Ovary (tissue), 7 donors: ENCODE measurements at regions not wholly inside any gene's neighbourhood (a gene's known extent, or its start where the extent isn't known, plus 50 kb on each side); places are given as distances from the start of the nearest gene placed in this dataset.
"Not testable (repeated sequence)": the region's sequence is repeated elsewhere in the genome, so short reads cannot be mapped to it uniquely, and the experiment has no call there.

ENCODE experiments used
- DNase-seq, 5 donors: peaks; one replicate each; pipeline ENCODE4 v3.0.0-alpha.2; 2019 to 2020
- H3K27ac ChIP-seq, 2 donors: fragments of 200-600 bp; one replicate each; pipeline versions ENCODE4 v1.5.1 to v1.8.0; 2019 to 2022
- H3K27me3 ChIP-seq: fragments of 200-600 bp; one replicate; pipeline ENCODE4 v1.8.0; 2022
- H3K36me3 ChIP-seq: fragments of 200-600 bp; sonication (generic); one replicate; pipeline ENCODE4 v1.5.1; 2019
- H3K4me1 ChIP-seq: one replicate; pipeline ENCODE4 v1.8.1; 2013; ENCODE audit warnings: mild to moderate bottlenecking, moderate library complexity; ENCODE audit not compliant: insufficient read depth
- H3K4me3 ChIP-seq: fragments of 200-600 bp; sonication (generic); one replicate; pipeline ENCODE4 v1.5.1; 2017
- H3K9me3 ChIP-seq, 2 donors: fragments of 200-600 bp in 1 of 2; sonication (generic) in 1 of 2; one replicate each; pipeline versions ENCODE4 v1.5.1 to v1.8.1; 2013 to 2019; ENCODE audit warnings: mild to moderate bottlenecking in 1 of 2, moderate library complexity in 1 of 2
- CTCF ChIP-seq, 3 donors: fragments of 450-650 bp in 2 of 3; fragments of 200-600 bp in 1 of 3; IDR thresholded peaks; one replicate each; pipeline versions ENCODE4 v1.5.1 to v1.8.0; 2016 to 2022; ENCODE audit warnings: antibody characterized with exemption in 3 of 3, mild to moderate bottlenecking in 1 of 3
- EP300 ChIP-seq: sonication (generic); formaldehyde crosslinking; IDR thresholded peaks from one replicate; pipeline ENCODE4 v1.6.1; 2017; ENCODE audit warnings: antibody characterized with exemption
- POLR2A ChIP-seq: fragments of 450-650 bp; IDR thresholded peaks from one replicate; pipeline ENCODE4 v1.6.1; 2017; ENCODE audit warnings: antibody characterized with exemption, mild to moderate bottlenecking, moderate library complexity
- WGBS, 3 donors: extraction: QIAGEN DNeasy Blood & Tissue Kit in 1 of 3; methylation state at CpG; one replicate each; pipeline versions ENCODE4 v1.1.5 to v1.1.7; 2013 to 2017; 5-methylcytosine and 5-hydroxymethylcytosine counted together
- intact Hi-C, 4 donors: fragments of 100-400 bp; cut with DNase I; formaldehyde crosslinking; loops; one replicate each; pipeline versions ENCODE4 v1.11.0 to v1.15.1; 2022 to 2023
- donor health status: DM: no; HTN: no; CAD: no; lungs with moderate emphysema.
- donor health status: DM: no; HTN: no; CAD: no.
- donor health status: Bipolar disorder and iron deficiency.
- donor health status: DM: no; HTN: no; CAD: no.
- donor health status: DM: yes; HTN: yes; CAD: no.

GRCh38 chr15:35698966-35699575, 153.1 kb upstream of the DPH6 start:
- TF ChIP-seq CTCF (IDR thresholded peaks at IDR 0.05) (no peak), EP300 (no peak), POLR2A (no peak)
- no peak overlapping the region for H3K27ac ChIP-seq
- WGBS, 3 donors = 73 to 75% (median 73%) methylated on average over 2 of the region's 2 CpGs
- no peak overlapping the region for H3K4me3 ChIP-seq
- H3K9me3 ChIP-seq = no peaks in the 10 kb centered on the region
- intact Hi-C loops = no loop called here
- peaks cover 12% of the 10 kb centered on the region for H3K4me1 ChIP-seq
- no peak for DNase-seq
- no peaks in the 10 kb centered on the region for H3K36me3 ChIP-seq
- H3K27me3 ChIP-seq = no peaks in the 10 kb centered on the region

- H3K9me3 ChIP-seq, H3K36me3 ChIP-seq, H3K27ac ChIP-seq, DNase-seq, intact Hi-C loops, H3K4me3 ChIP-seq, H3K27me3 ChIP-seq: not testable (repeated sequence)
- H3K4me1 ChIP-seq = peaks cover 12% of the 10 kb centered on the region
- WGBS, 3 donors = 70 to 83% (median 72%) methylated on average over 5 of the region's 5 CpGs
Measured at GRCh38 chr15:35700091-35700593, 154.2 kb upstream of the DPH6 start.

GRCh38 chr15:35701402-35702046, 155.6 kb upstream of the DPH6 start:
- Histone ChIP-seq H3K27me3 (no peaks in the 10 kb centered on the region), H3K27ac (no peak overlapping the region), H3K36me3 (no peaks in the 10 kb centered on the region), H3K4me1 (peaks cover 18% of the 10 kb centered on the region), H3K9me3 (no peaks in the 10 kb centered on the region), H3K4me3 (no peak overlapping the region)
- DNase-seq = no peak
- intact Hi-C loops = no loop called here
- WGBS, 3 donors = 80 to 93% (median 92%) methylated on average over 4 of the region's 4 CpGs
- TF ChIP-seq POLR2A = no peak
- no peak for TF ChIP-seq EP300
- TF ChIP-seq CTCF (IDR thresholded peaks at IDR 0.05) = no peak

- peaks cover 12% of the 10 kb centered on the region for H3K4me1 ChIP-seq
- H3K4me3 ChIP-seq = no peak overlapping the region
- no peak overlapping the region for H3K27ac ChIP-seq
- H3K27me3 ChIP-seq = no peaks in the 10 kb centered on the region
- H3K9me3 ChIP-seq = no peaks in the 10 kb centered on the region
- intact Hi-C loops = no loop called here
- TF ChIP-seq CTCF (IDR thresholded peaks at IDR 0.05) = no peak
- no peak for TF ChIP-seq EP300
- no peak for TF ChIP-seq POLR2A
- WGBS, 3 donors = 68 to 80% (median 77%) methylated on average over 3 of the region's 3 CpGs
- no peaks in the 10 kb centered on the region for H3K36me3 ChIP-seq
- no peak for DNase-seq
Measured at GRCh38 chr15:35702946-35703495, 157.1 kb upstream of the DPH6 start.
